SIG-M5 treated with dmso at 0.1 percent for 504 hours (cell line): ENCODE measurements at regions not wholly inside any gene's neighbourhood (a gene's known extent, or its start where the extent isn't known, plus 50 kb on each side); places are given as distances from the start of the nearest gene placed in this dataset.

Source experiments
- DNase-seq: peaks from one replicate; lab custom pipeline; 2025; ENCODE audit not compliant: unreplicated experiment; lab: John Stamatoyannopoulos, UW

DNA sequence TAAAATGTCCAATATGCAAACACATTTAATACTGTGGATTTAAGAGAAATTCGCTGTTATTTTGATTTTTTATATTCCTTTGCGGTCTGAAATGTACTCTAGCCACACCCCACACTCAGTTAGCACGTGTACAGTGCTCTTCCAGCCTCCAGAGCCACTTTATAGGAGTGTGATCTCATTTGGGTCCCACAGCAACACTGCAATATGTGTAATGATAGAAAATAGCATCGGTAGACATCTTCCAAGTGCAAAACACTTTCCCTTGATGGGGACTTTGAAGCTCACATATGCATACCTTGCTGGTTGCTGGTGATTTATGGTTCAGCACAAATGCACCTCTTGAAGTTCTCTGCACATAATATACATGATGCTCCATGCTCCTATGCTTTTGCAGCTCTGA, 148.3 kb downstream of the GAS1 start:
- no peak for DNase-seq

DNA sequence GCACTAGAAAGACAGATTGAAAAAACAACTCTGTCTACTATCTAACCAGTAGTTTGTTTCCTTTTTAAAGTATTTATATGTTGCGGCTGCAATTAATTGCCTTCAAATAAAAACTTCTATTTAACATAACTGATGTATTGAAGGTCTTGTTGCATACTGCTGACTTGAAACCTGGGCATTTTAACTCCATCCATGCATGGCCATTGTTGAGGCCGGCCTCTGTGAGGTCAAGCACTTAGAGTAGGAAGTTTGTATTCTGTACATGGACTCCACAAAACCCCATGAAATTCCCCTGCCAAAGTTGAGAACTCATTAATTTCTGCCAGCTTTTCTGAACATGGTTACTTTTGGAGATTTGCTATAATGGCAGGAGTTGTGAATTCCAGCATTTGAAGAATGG, 150.6 kb downstream of the GAS1 start:
- DNase-seq: no peak

DNA sequence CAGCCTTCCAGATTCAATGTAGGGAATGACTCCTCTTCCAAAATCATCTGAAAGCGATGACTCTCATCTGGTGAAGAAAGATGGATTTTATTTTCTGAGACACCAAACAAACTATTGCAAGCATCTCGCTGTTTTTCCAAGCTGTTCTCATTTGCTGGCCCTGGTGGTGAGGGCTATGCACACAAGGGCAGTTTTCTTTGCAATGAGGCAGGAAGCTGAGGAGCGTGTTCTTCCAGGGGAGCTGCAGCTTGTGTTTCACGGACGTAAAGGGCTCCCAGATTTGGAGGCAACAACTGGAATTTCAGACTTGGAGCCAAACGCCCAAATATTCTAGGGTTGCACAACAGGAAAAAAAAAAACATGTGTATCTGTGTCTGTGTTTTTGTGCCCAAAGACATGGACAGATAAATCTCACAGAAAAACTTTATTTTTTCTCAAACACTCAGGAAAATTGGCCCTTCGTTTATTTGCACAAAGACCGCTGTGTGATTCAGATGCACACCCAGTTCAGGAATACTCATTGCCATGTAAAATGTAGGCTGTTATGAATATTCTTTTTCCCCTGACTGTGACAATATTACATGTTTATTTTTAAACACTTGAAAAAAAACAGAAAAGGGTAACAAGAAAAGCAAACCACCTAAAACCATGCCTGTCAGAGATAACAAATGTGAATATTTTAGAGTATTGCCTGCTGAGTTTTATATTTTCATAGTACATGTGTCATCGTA, 151.3 kb downstream of the GAS1 start:
- no peak for DNase-seq

DNA sequence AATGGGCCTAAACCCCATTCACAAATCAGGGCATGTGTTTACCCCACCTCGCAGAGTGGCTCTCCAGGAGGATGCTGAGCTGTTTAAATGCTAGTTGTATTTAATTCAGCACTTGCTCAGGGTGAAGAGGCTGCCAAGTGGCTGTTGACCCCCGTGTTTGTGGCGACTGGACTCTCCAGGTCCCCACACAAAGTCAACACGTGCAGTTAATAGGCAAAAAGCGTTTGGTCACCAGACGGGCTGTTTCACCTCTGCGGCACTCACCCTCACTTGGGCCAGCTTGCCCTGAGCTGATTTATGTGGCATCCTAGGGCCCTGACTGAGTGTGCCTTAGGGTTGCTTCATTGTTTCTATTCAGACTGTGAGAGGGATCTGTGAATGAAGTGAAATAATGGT, 152.3 kb downstream of the GAS1 start:
- DNase-seq: no peak

DNA sequence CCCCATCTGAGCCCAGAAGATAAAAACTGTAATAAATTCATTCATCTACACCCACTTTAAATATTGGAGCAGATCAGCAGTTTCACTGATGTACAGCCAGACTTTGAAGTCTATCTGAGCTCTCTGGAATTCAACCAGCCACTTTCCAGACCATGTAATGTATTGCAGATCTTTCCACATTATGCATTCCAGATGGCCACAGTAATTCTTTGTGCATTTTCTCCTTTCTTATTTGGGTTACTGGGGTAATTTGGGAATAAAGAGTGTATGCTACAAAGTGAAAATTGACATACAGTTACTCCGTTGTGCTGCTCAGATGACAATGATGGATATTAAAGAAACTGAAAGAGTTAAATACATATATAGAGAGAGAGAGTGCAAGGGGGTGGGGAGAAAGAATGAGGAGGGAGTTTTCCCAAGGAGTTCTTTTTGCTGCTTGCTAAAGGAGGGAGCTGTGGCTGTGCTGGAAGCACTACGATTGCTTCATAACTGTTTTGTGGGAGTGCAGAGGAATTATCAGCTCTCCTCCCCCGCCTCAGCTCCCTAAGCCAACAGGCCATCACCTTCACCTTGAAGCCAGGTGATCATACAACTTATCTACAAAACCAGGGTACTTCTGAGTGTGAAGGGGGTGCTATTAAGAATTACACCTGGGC, 152.8 kb downstream of the GAS1 start:
- no peak for DNase-seq

DNA sequence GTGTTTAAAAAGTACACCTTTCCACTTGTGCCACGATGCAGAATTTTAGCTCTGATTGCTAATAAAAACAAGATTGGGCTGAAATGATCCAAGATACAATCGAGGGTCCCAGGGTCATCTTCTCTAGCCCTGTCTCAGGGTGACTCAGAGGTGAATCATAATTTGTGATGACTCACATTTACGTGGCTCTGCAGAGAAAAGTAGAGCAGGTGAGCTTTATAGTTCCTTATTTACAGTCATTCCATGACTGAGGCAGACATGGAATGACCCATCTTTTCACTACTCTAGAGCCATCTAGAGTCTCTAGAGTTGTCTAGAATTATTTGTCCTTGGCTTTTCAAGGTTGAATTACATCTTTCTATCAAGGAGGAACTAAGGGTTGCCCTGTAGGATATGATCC, 155.2 kb downstream of the GAS1 start:
- DNase-seq: no peak

DNA sequence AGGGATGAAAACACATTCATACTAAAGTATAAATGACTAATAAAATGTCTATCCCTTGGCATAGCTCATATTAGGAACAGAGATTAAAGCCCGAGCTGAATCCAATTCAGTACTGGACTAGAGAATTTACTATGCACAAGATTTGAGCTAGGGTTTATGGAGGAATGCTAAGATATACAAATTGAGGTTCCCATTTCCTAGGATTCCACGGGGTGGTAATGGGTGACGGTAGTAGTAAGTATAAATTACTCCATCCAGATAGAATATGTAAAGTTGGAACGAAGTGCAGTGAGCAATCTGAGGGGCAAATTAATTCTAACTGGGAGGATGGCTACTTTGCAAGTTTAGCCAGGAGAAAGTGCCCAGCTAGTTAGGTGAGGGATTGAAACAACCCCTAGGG, 156.5 kb downstream of the GAS1 start:
- DNase-seq: no peak

DNA sequence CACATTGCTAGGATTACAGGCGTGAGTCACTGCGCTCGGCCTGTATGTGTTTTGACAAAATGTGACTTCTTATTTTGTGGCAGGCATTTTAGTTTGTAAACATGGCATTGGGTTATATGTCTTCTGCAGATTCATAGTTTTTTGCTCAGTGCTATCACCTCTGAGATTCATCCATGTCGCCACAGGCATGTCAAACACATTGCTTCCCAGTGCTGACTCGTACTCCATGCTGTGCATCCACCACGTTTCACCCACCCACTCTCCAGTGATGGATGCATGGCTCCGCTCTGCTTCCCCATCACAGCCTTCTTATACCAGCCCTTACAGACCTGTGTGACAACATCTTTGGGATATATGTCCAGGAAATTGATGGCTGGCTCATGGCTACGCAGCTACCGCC, 158.8 kb downstream of the GAS1 start:
- DNase-seq: no peak

DNA sequence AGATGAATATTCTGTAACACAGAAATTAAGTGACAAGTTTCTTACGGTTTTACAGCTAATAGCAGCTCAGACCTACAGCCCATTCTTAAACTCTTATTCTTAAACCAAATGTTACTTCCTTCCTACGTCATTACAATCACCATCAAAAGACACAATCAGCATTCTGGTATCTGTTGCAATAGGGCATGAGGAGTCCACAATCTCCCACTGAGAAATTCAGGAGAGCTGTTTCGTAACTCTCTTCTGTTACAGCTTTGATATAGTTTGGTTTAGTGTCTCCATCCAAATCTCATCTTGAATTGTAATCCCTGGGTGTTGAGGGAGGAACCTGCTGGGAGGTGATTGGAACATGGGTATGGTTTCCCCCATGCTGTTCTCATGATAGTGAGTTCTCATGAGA, 163.4 kb downstream of the GAS1 start:
- DNase-seq: no peak

DNA sequence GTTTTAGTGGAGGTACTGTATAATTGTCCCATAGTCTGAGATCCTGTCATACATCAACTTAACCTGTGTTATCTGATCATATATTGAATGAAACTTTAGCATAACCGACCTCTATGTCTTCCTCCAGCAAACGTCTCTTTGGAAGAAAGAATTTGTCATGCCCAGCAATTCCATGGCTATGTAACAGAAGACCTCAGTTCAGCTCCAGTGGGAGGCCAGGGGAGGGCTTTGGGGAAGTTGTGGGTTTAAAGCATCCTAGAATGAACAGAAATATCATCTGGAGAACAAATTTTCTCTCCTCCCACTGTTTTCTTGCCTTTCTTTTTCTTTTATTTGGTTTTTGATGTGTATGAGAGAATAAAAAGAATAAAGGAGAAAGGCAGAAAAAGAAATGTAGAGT, 164.5 kb downstream of the GAS1 start:
- DNase-seq: no peak

DNA sequence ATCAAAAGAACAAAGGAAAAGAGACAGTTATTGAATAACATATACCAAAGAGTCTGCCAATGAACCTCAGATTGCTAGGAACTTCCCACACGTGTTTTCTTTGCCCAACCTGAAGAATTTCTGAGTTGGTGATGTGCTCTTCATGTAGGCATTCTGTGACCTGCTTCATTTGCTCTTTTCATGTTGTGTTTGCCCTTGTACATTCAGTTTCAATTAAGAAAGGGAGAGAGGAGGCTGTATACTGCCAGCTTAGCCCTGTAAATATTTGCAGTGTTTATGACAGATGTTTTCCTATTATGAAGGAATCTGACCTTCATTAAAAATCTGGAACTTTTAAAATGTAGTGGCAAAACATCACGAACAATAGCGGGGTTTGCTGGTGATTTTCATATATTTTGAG, 168.5 kb downstream of the GAS1 start:
- DNase-seq: no peak

DNA sequence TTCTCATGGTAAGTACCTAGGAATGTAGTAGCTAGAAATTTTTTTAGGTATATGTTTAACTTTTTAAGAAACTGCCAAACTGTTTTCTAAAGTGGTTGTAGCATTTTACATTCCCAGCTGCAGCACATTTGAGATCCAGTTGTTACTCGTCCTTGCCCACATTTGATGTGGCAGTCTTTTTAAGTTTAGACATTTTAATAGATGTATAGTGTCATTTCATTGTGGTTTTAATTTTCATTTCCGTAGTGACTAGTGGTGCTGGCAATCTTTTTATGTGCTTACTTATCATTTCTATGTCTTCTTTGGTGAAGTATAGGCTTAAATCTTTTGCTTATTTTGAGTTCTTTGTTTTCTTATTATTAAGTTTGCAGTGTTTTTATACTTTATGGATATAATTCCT, 171.6 kb downstream of the GAS1 start:
- DNase-seq: no peak

DNA sequence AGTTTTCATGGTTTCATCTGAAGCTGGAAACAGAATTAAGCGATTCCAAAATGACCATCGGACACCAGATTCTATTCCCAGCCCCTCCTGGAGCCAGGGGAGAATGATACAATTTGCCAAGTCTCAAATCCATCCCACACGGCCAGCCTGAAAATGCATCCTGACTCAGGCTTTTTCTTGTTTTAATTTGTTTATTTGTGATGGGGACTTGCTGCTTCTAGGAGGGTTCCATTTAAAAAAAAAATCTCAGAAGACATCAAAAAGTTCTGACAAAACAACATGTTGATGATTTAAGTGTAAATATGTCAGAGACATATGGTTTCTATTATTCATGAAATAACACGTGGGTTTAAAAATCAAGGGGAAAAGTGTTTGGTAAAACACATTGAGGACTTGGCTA, 173.2 kb downstream of the GAS1 start:
- DNase-seq: no peak

DNA sequence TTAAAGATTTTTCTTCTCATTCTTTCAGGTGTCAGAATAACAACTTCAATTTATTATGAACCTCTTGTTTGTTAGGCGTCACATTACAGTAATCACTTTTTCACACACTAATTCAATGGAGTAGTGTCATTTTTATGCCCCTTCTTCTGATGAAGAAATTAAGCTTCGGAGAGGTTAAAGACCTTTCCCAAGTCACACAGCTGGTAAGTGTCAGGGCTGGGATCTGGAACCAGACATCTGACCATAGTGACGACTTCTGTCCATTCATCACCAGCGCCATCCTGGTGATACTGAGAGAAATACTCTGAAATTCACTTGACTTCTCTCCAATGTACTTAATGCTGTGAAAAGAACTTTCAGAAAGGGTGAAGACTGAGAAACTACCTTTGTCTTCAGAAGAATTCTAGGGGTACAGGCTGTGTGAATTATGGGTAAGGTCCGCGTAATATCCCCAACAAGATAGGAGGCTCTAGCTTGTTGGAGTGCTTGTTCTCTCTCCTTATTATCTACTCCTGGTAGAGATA, 173.8 kb downstream of the GAS1 start:
- DNase-seq: no peak

DNA sequence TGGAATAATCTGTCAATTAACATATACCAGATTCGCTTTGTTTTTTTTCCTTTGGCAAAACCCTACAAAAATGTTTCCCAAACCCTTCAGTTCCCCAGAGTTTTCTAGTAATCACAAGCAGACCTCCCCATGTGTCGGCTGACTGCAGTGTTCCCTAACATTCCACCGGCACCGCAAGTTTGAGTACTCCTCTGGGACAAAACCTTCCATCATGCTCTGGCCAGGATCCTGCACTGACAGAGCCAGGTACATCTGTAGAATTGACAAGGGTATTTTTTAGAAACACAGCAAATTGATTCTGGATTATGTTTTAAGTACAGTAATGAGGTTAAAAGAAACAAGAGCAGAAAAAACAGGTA, 174.7 kb downstream of the GAS1 start:
- DNase-seq: no peak

DNA sequence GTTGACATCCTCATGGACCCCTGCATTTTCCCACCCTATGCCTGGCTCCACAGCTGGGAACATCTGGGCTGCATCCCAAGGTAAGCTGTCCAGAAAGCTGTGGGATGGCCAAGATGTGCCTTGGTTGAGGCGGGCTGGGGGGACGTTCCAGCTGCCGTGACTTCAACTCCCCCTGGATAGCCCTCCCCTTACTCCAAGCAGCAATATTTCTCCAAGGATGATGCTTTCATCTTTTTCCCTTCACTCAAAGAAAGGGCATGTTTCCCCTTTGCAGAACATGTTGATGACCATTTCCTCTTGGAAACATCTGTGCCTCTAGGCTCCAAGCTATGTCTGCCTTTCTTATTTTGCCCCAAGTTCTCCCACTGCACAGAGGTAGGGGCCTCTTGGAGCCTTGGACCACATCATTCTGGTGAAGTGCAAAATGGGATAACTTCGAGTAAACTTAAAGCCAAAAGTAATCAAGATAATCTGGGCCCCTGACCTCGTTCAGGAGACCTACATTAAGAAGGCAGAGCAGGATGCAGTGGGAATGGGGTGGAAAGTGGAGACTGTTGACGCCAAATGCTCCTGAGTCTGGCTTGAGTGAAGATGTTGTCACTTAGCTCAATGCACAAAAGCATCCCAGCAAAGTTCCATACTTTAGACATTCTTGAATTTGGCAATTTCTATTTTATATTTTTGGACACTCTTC, 175.2 kb downstream of the GAS1 start:
- DNase-seq: no peak

DNA sequence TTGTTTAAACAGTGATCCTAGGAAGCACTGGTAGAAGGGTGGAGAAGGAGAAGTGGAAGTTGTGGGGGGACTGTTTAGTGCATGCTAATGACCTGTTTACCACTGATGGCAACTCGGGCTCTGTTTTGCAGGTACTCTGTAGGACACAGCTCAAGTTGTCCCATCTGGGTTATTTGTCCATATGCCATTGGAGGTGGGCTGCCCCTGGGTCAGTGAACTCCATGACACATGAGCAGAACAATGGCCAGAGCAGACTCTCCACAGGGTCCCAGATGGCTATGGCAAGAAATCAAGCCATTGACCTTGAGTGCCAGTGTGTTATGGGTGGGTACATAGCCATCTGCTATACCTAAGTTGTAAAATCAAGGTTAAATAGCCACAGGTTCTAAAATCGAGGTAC, 175.9 kb downstream of the GAS1 start:
- no peak for DNase-seq

DNA sequence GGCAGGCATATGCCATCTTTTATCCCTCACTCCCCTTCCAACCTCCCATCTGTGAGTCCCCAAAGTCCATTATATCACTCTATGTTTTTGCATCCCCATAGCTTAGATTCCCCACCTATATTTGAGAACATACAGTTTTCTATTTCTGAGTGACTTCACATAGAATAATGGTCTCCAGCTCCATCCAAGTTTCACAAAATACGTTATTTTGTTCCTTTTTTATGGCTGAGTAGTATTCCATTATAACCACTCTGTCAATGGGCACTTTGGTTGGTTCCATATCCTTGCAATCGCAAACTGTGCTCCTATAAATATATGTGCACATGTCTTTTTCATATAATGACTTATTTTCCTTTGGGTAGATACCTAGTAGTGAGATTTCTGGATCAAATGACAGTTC, 178.6 kb downstream of the GAS1 start:
- DNase-seq: no peak

DNA sequence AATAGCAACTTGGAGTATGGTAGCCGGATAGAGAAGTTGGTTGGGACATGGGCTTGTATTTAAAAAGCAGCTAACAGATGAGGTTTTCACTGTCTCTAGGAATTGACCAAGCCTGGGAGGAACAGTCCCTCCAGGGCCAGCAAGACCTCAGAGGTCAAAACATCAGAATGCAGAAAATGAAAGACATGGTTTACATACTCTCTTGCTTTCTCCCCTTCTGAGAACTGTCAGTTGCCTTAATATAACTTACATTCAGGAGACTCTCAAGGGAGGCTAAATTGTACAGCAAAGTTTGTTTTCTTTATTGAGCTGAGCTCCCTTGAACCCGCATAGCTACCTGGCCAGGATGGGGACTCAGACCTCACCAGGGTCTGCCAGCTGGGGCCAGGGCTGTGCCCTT, 179.3 kb downstream of the GAS1 start:
- no peak for DNase-seq

DNA sequence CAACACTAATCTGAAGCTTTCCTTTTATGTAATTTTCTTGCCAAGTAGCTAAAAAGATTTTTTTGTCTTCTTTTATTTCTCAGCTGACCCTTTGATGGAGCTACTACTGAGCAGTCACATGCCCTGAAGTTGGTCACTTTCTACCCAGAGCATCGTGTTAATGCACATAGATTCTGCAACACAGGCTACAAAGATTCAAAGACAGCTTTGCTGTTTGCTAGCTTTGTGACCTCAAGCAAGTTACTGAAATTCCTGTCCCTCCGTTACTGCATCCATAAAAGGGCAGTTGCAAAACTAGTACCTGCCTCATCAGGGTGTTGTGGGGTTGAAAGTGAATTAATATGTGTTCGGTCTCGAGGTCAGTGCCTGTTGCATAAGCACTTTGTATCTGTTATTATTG, 179.9 kb downstream of the GAS1 start:
- no peak for DNase-seq

DNA sequence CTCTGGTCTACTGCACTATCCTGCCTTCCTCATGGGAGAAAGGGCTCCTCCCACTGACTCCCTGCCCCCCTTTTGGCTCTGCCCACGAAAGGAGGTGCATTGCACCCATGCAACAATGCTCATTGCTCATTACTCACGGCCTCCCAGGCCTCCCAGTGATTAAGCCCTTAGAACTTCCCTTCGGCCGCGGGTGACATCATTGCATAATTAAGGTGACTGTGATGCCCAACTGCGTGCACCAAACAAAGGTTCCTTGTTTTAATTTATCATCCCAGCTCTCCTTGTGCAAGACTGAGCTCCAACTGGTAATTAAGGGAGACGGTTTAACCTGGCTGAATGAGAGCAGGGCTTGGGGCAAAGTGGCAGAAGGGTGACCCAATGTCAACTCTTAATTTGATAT, 180.4 kb downstream of the GAS1 start:
- DNase-seq: peak; percentile 30

DNA sequence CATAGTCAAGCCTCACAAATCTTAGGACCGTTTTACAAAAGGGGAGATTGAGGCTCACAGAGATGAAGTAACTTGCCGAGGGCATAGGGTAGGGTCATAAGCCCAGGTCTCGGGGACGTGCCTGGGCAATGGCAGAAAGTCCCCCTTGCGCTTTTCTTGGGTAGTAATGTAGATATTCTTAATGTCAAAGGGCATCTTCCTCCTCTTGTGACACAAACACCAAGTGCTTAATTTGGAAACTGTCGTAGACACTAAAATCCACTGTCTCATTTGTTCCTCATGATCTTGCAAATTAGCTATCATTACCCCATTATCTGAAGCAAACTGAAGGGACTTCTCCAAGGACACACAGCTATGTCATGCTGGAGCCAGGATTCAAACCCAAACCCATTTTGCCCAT, 180.8 kb downstream of the GAS1 start:
- no peak for DNase-seq
